Prostate gland (tissue), 2 donors: ENCODE measurements at regions not wholly inside any gene's neighbourhood (a gene's known extent, or its start where the extent isn't known, plus 50 kb on each side); places are given as distances from the start of the nearest gene placed in this dataset.

Experiments used
- DNase-seq: peaks from one replicate; pipeline ENCODE4 v3.0.0-alpha.2; 2019; ENCODE audit warnings: low spot score
- H3K27ac ChIP-seq, 2 donors: fragments of 200-600 bp; sonication (generic); 2 replicates each; pipeline ENCODE4 v1.5.1; 2017 to 2019
- H3K27me3 ChIP-seq: fragments of 200-600 bp; sonication (generic); replicated peaks from 2 replicates; pipeline ENCODE4 v1.5.1; 2019; ENCODE audit not compliant: insufficient read depth
- H3K36me3 ChIP-seq, 2 donors: fragments of 200-600 bp; sonication (generic); 1 replicate in 1 of 2; 2 replicates in 1 of 2; pipeline versions ENCODE4 v1.5.1 to v1.8.1; 2017 to 2019
- H3K4me1 ChIP-seq: fragments of 200-600 bp; sonication (generic); replicated peaks from 2 replicates; pipeline ENCODE4 v1.5.1; 2019
- H3K4me3 ChIP-seq, 2 donors: fragments of 200-600 bp; sonication (generic); 2 replicates each; pipeline ENCODE4 v1.5.1; 2017 to 2019
- H3K9me3 ChIP-seq: fragments of 200-600 bp; sonication (generic); 2 replicates; pipeline ENCODE4 v1.5.1; 2017
- CTCF ChIP-seq, 4 experiments: fragments of 200-600 bp in 2 of 4; fragments of 450-650 bp in 2 of 4; sonication (generic) in 2 of 4; IDR thresholded peaks; 1 replicate in 3 of 4; 2 replicates in 1 of 4; pipeline ENCODE4 v1.5.1; 2016 to 2019; ENCODE audit warnings: antibody characterized with exemption in 4 of 4, mild to moderate bottlenecking in 2 of 4, moderate library complexity in 2 of 4
- POLR2A ChIP-seq: fragments of 450-650 bp; IDR thresholded peaks from one replicate; pipeline ENCODE4 v1.6.1; 2016; ENCODE audit warnings: antibody characterized with exemption, mild to moderate bottlenecking
- POLR2AphosphoS5 ChIP-seq: sonication (generic); formaldehyde crosslinking; IDR thresholded peaks from one replicate; pipeline ENCODE4 v1.6.1; 2017; ENCODE audit warnings: antibody characterized with exemption
- WGBS: methylation state at CpG from one replicate; pipeline ENCODE4 v1.1.5; 2018; 5-methylcytosine and 5-hydroxymethylcytosine counted together
- intact Hi-C: fragments of 100-400 bp; cut with DNase I; formaldehyde crosslinking; loops from one replicate; pipeline ENCODE4 v1.14.2; 2022

- Histone ChIP-seq H3K4me1 (no peaks in the 10 kb centered on the region), H3K36me3 (no peaks in the 10 kb centered on the region), H3K4me3 (no peak overlapping the region), H3K27me3 (no peaks in the 10 kb centered on the region), H3K27ac (no peak overlapping the region), H3K9me3 (no peaks in the 10 kb centered on the region)
- DNase-seq, result no peak
- no peak for TF ChIP-seq POLR2AphosphoS5
- TF ChIP-seq CTCF (IDR thresholded peaks at IDR 0.05), result no peak
- no peak for TF ChIP-seq POLR2A
- WGBS, result 53% methylated on average over 7 of the region's 7 CpGs
- intact Hi-C loops, result no loop called here
Observed at GRCh38 chr2:15760232-15760910, 168.7 kb downstream of the DDX1 start.

GRCh38 chr2:15761056-15761455 is 169.4 kb downstream of the DDX1 start:
- Histone ChIP-seq H3K27ac (no peak overlapping the region), H3K36me3 (no peaks in the 10 kb centered on the region), H3K9me3 (no peaks in the 10 kb centered on the region), H3K4me3 (no peak overlapping the region), H3K4me1 (no peaks in the 10 kb centered on the region), H3K27me3 (no peaks in the 10 kb centered on the region)
- 82% methylated on average over 6 of the region's 6 CpGs for WGBS
- no peak for DNase-seq
- TF ChIP-seq CTCF (IDR thresholded peaks at IDR 0.05) (no peak), POLR2AphosphoS5 (no peak), POLR2A (no peak)
- intact Hi-C loops, result no loop called here

- no peak for TF ChIP-seq POLR2A
- no peak for TF ChIP-seq POLR2AphosphoS5
- no peak for TF ChIP-seq CTCF (IDR thresholded peaks at IDR 0.05)
- H3K27me3 ChIP-seq, result no peaks in the 10 kb centered on the region
- 67% methylated on average over 3 of the region's 3 CpGs for WGBS
- no peaks in the 10 kb centered on the region for H3K4me1 ChIP-seq
- no peaks in the 10 kb centered on the region for H3K9me3 ChIP-seq
- intact Hi-C loops, result no loop called here
- H3K36me3 ChIP-seq, result no peaks in the 10 kb centered on the region
- no peak for DNase-seq
- H3K4me3 ChIP-seq, result no peak overlapping the region
- no peak overlapping the region for H3K27ac ChIP-seq
Observed at GRCh38 chr2:15761910-15762309, 170.2 kb downstream of the DDX1 start.

GRCh38 chr2:15762449-15762848 is 170.8 kb downstream of the DDX1 start:
- TF ChIP-seq POLR2A (no peak), CTCF (IDR thresholded peaks at IDR 0.05) (no peak), POLR2AphosphoS5 (no peak)
- H3K27ac ChIP-seq, result no peak overlapping the region
- no peaks in the 10 kb centered on the region for H3K9me3 ChIP-seq
- WGBS, result 73% methylated on average over 3 of the region's 3 CpGs
- no peak overlapping the region for H3K4me3 ChIP-seq
- no peak for DNase-seq
- intact Hi-C loops, result no loop called here
- no peaks in the 10 kb centered on the region for H3K27me3 ChIP-seq
- H3K36me3 ChIP-seq, result no peaks in the 10 kb centered on the region
- no peaks in the 10 kb centered on the region for H3K4me1 ChIP-seq

GRCh38 chr2:15763106-15763821 is 171.6 kb downstream of the DDX1 start:
- 84% methylated on average over 19 of the region's 19 CpGs for WGBS
- Histone ChIP-seq H3K27me3 (no peaks in the 10 kb centered on the region), H3K9me3 (no peaks in the 10 kb centered on the region), H3K27ac (no peak overlapping the region), H3K4me1 (no peaks in the 10 kb centered on the region), H3K4me3 (no peak overlapping the region), H3K36me3 (no peaks in the 10 kb centered on the region)
- intact Hi-C loops, result no loop called here
- no peak for TF ChIP-seq CTCF (IDR thresholded peaks at IDR 0.05)
- no peak for TF ChIP-seq POLR2A
- TF ChIP-seq POLR2AphosphoS5, result no peak
- no peak for DNase-seq
